ENCODE measurements at regions not wholly inside any gene's neighbourhood (a gene's known extent, or its start where the extent isn't known, plus 50 kb on each side); places are given as distances from the start of the nearest gene placed in this dataset.

DNA sequence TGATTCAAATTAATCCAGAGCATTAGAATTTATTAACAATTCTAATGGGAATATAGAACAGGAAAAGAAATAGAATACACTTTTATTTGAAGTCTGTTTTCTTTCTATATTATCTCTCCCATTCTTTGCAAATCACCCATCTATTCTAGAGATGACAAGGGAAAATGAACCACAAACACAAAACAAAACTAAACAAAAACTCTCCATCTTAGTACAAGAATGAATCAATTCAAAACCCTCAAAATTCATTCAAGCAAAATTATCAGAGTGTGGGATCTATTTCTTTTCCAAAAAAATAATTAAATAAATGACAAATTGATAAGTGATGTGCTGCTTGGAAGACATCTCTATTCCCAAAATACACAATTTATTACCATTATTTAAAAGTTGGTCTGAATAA, 400.1 kb upstream of the NWD2 start:
- TF ChIP-seq, protein P1, sequence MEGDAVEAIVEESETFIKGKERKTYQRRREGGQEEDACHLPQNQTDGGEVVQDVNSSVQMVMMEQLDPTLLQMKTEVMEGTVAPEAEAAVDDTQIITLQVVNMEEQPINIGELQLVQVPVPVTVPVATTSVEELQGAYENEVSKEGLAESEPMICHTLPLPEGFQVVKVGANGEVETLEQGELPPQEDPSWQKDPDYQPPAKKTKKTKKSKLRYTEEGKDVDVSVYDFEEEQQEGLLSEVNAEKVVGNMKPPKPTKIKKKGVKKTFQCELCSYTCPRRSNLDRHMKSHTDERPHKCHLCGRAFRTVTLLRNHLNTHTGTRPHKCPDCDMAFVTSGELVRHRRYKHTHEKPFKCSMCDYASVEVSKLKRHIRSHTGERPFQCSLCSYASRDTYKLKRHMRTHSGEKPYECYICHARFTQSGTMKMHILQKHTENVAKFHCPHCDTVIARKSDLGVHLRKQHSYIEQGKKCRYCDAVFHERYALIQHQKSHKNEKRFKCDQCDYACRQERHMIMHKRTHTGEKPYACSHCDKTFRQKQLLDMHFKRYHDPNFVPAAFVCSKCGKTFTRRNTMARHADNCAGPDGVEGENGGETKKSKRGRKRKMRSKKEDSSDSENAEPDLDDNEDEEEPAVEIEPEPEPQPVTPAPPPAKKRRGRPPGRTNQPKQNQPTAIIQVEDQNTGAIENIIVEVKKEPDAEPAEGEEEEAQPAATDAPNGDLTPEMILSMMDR (IDR thresholded peaks at IDR 0.05) = no peak
- TF ChIP-seq ZFX (IDR thresholded peaks at IDR 0.05; ENCODE audit: borderline replicate concordance) = no peak
